ENCODE measurements at regions not wholly inside any gene's neighbourhood (a gene's known extent, or its start where the extent isn't known, plus 50 kb on each side); places are given as distances from the start of the nearest gene placed in this dataset.

DNA sequence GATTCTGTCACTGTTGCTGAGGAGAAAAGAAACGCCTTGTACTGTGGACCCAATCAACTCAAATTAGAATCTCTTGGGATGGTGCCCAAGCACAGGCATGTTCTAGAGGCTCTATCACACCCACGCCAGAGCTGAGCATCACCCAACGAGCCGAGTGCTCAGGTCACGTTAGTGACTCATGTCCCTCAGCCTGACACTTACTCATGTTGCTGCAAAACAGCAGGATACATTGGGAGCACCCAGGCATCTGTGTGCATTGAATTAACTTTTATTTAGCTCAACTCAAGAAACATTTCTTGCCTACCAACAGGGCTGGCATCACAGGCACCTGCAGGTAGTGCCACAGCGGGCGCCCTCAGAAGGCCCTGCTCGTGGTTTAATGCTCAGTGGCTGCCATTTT lies 149.8 kb downstream of the ETS2 start:
- Histone ChIP-seq H3K36me3 (no peaks in the 10 kb centered on the region), H3K4me3 (no peak overlapping the region), H3K27ac (no peak overlapping the region), H3K9me3 (no peaks in the 10 kb centered on the region), H3K4me1 (peaks cover 0 to 6% of the 10 kb centered on the region in 2 donors), H3K27me3 (no peaks in the 10 kb centered on the region)
- TF ChIP-seq, protein P1, sequence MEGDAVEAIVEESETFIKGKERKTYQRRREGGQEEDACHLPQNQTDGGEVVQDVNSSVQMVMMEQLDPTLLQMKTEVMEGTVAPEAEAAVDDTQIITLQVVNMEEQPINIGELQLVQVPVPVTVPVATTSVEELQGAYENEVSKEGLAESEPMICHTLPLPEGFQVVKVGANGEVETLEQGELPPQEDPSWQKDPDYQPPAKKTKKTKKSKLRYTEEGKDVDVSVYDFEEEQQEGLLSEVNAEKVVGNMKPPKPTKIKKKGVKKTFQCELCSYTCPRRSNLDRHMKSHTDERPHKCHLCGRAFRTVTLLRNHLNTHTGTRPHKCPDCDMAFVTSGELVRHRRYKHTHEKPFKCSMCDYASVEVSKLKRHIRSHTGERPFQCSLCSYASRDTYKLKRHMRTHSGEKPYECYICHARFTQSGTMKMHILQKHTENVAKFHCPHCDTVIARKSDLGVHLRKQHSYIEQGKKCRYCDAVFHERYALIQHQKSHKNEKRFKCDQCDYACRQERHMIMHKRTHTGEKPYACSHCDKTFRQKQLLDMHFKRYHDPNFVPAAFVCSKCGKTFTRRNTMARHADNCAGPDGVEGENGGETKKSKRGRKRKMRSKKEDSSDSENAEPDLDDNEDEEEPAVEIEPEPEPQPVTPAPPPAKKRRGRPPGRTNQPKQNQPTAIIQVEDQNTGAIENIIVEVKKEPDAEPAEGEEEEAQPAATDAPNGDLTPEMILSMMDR (IDR thresholded peaks at IDR 0.05), result no peak
- TF ChIP-seq POLR2A (IDR thresholded peaks at IDR 0.05), result no peak
- no peak for DNase-seq
- intact Hi-C loops (cut with DNase I; ENCODE audit: low total_unique reads), result no loop called here

DNA sequence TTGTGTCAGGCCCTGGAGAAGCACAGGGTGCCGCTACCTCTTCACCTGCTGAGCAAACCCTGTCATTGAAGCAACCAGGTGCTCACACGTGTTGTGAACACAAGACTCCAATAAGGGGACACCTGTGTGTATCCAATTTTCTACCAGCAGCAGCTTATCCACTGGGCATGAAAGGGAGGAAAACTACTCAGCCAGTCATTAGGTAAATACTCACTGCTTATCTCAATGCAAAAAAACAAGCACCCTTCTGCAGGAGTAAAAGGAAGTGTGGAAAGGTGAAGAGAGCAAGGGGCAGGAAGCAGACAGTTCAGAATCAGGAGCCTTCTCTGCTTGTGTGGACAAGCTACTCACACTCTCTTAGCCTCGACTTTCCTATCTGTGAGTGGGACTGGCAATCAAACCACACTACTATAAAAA lies 148.9 kb downstream of the ETS2 start:
- intact Hi-C loops (cut with DNase I; ENCODE audit: low total_unique reads), result no loop called here
- Histone ChIP-seq H3K4me3 (no peak overlapping the region), H3K27me3 (no peaks in the 10 kb centered on the region), H3K36me3 (no peaks in the 10 kb centered on the region), H3K9me3 (no peaks in the 10 kb centered on the region), H3K4me1 (peaks cover 0 to 6% of the 10 kb centered on the region in 2 donors), H3K27ac (no peak overlapping the region)
- TF ChIP-seq, protein P1 (IDR thresholded peaks at IDR 0.05), result no peak
- no peak for TF ChIP-seq POLR2A (IDR thresholded peaks at IDR 0.05)
- no peak for DNase-seq

DNA sequence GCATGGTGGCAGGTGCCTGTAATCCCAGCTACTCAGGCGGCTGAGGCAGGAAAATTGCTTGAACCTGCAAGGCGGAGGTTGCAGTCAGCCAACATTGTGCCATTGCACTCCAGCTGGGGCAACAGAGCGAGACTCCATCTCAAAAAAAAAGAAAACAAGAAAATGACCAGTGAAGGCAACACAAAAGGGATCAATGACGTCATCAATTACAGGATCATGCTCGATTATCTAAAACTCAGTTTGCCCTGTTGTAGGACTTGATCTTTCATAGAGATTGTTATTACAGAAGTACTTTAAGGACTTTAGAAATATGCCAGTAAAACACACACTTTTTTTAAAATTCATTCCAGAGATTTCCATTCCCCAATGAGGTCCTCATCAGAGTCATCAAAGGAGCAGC lies 147.8 kb downstream of the ETS2 start:
- Histone ChIP-seq H3K4me1 (peaks cover 0 to 6% of the 10 kb centered on the region in 2 donors), H3K27me3 (no peaks in the 10 kb centered on the region), H3K27ac (no peak overlapping the region), H3K36me3 (no peaks in the 10 kb centered on the region), H3K9me3 (no peaks in the 10 kb centered on the region), H3K4me3 (no peak overlapping the region)
- intact Hi-C loops (cut with DNase I; ENCODE audit: low total_unique reads), result no loop called here
- no peak for DNase-seq
- TF ChIP-seq POLR2A (IDR thresholded peaks at IDR 0.05), result no peak

DNA sequence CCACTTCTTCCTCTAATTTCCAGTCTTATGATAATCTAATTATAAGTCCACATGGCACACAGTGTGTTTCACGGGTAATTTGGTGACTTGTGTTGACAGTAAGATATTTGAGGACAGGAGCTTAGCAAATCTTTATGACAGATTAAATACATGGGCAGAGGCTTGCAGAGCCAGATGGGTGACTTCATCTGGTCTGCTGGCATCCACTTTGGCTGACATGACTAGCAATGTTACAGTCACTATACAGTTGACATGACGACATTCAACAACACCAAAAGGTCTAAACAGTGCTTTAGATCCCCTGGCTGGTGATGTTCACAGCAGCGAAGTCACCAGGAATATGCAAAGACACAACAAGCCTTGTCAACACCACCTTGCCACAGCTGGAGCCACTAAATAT lies 147.2 kb downstream of the ETS2 start:
- intact Hi-C loops (cut with DNase I; ENCODE audit: low total_unique reads), result no loop called here
- no peak overlapping the region for H3K4me3 ChIP-seq
- DNase-seq, result no peak
- H3K9me3 ChIP-seq, result no peaks in the 10 kb centered on the region
- no peaks in the 10 kb centered on the region for H3K4me1 ChIP-seq
- TF ChIP-seq, protein P1 (IDR thresholded peaks at IDR 0.05), result no peak
- no peak for TF ChIP-seq POLR2A (IDR thresholded peaks at IDR 0.05)
- no peaks in the 10 kb centered on the region for H3K27me3 ChIP-seq
- H3K27ac ChIP-seq, result no peak overlapping the region
- no peaks in the 10 kb centered on the region for H3K36me3 ChIP-seq

DNA sequence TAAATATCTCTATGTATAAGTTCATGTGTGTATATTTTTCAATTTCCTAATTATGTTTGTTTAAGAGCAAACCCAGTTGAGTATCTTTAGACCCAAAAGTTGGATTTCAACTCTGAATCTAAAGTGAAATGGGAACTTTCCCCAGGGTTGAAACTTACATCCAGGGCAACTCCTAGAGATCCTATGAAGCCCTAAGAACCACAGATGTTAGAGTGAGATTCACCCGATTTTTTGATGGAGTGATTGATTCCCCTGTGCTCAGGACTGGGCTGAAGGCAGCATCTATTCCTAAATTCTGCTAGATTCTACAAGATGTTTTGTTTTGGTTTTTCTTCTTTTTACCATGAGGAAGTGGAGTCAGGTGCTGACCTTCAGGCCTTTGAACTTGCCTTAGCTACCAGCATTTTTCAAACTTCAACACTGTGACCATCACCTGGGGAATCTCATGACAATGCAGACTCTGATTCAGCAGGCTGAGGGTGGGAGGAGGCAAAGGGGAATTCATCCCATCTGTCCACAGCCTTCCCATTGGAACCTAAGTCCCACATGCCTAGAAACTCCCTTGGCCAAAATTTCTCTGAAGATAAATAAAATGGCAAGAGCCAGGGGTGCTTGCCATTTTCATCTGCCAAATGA lies 145.5 kb downstream of the ETS2 start:
- no peaks in the 10 kb centered on the region for H3K4me1 ChIP-seq
- H3K36me3 ChIP-seq, result no peaks in the 10 kb centered on the region
- intact Hi-C loops (cut with DNase I; ENCODE audit: low total_unique reads), result no loop called here
- H3K4me3 ChIP-seq, result no peak overlapping the region
- TF ChIP-seq, protein P1 (IDR thresholded peaks at IDR 0.05), result no peak
- no peak for TF ChIP-seq POLR2A (IDR thresholded peaks at IDR 0.05)
- no peaks in the 10 kb centered on the region for H3K27me3 ChIP-seq
- H3K9me3 ChIP-seq, result no peaks in the 10 kb centered on the region
- no peak for DNase-seq
- H3K27ac ChIP-seq, result no peak overlapping the region
